Cardiac muscle cell (in vitro differentiated cells and primary cell): ENCODE measurements at regions not wholly inside any gene's neighbourhood (a gene's known extent, or its start where the extent isn't known, plus 50 kb on each side); places are given as distances from the start of the nearest gene placed in this dataset.
A peak's percentile ranks its signal among the peaks of the same experiment; 100 is the strongest.

Experiments
- DNase-seq, 2 donors: peaks; one replicate each; pipeline versions ENCODE4 v3.0.0 to v3.0.0-alpha.2; 2010 to 2017; ENCODE audit warnings: low read depth in 1 of 2, low spot score in 1 of 2
- H3K27ac ChIP-seq: fragments of 200-600 bp; sonication (generic); 2 replicates; pipeline ENCODE4 v1.5.1; 2016
- H3K27me3 ChIP-seq: fragments of 200-600 bp; sonication (generic); 2 replicates; pipeline ENCODE4 v1.6.0; 2016; ENCODE audit warnings: control low read depth
- H3K36me3 ChIP-seq: fragments of 200-600 bp; sonication (generic); 2 replicates; pipeline ENCODE4 v1.5.1; 2016; ENCODE audit warnings: control low read depth
- H3K4me1 ChIP-seq: fragments of 200-600 bp; sonication (generic); 2 replicates; pipeline ENCODE4 v1.8.1; 2017; ENCODE audit warnings: low read depth, mild to moderate bottlenecking, mixed run types
- H3K4me3 ChIP-seq: fragments of 200-600 bp; sonication (generic); 2 replicates; pipeline ENCODE4 v1.5.1; 2016; ENCODE audit warnings: mild to moderate bottlenecking
- H3K9me3 ChIP-seq: fragments of 200-600 bp; sonication (generic); 2 replicates; pipeline ENCODE4 v1.5.1; 2017; ENCODE audit warnings: low read depth, mild to moderate bottlenecking, control low read depth
- CTCF ChIP-seq: IDR thresholded peaks from 2 replicates; pipeline ENCODE4 v1.5.1; 2012; ENCODE audit warnings: low read depth, mild to moderate bottlenecking, low read length

GRCh38 chr2:19045151-19045550, 313.3 kb downstream of the OSR1 start:
- no peak for TF ChIP-seq CTCF

GRCh38 chr2:19043893-19044292, 314.5 kb downstream of the OSR1 start:
- no peaks in the 10 kb centered on the region for H3K9me3 ChIP-seq
- no peaks in the 10 kb centered on the region for H3K4me1 ChIP-seq
- no peaks in the 10 kb centered on the region for H3K36me3 ChIP-seq
- no peak overlapping the region for H3K4me3 ChIP-seq
- no peaks in the 10 kb centered on the region for H3K27me3 ChIP-seq
- no peak overlapping the region for H3K27ac ChIP-seq
- TF ChIP-seq CTCF = no peak
- no peak for DNase-seq

More at GRCh38 chr2:19045151-19045550, 313.3 kb downstream of the OSR1 start:
- H3K4me3 ChIP-seq = no peak overlapping the region
- no peak overlapping the region for H3K27ac ChIP-seq
- no peaks in the 10 kb centered on the region for H3K9me3 ChIP-seq
- no peaks in the 10 kb centered on the region for H3K36me3 ChIP-seq
- H3K4me1 ChIP-seq = peaks cover under 1% of the 10 kb centered on the region
- no peak for DNase-seq
- H3K27me3 ChIP-seq = no peaks in the 10 kb centered on the region

GRCh38 chr2:19041434-19042041, 316.9 kb downstream of the OSR1 start:
- H3K27ac ChIP-seq = no peak overlapping the region
- peak in 1 of 2 donors; percentile 42 for DNase-seq
- H3K27me3 ChIP-seq = no peaks in the 10 kb centered on the region
- no peaks in the 10 kb centered on the region for H3K4me1 ChIP-seq
- no peaks in the 10 kb centered on the region for H3K9me3 ChIP-seq
- no peaks in the 10 kb centered on the region for H3K36me3 ChIP-seq
- no peak for TF ChIP-seq CTCF
- no peak overlapping the region for H3K4me3 ChIP-seq

DNA sequence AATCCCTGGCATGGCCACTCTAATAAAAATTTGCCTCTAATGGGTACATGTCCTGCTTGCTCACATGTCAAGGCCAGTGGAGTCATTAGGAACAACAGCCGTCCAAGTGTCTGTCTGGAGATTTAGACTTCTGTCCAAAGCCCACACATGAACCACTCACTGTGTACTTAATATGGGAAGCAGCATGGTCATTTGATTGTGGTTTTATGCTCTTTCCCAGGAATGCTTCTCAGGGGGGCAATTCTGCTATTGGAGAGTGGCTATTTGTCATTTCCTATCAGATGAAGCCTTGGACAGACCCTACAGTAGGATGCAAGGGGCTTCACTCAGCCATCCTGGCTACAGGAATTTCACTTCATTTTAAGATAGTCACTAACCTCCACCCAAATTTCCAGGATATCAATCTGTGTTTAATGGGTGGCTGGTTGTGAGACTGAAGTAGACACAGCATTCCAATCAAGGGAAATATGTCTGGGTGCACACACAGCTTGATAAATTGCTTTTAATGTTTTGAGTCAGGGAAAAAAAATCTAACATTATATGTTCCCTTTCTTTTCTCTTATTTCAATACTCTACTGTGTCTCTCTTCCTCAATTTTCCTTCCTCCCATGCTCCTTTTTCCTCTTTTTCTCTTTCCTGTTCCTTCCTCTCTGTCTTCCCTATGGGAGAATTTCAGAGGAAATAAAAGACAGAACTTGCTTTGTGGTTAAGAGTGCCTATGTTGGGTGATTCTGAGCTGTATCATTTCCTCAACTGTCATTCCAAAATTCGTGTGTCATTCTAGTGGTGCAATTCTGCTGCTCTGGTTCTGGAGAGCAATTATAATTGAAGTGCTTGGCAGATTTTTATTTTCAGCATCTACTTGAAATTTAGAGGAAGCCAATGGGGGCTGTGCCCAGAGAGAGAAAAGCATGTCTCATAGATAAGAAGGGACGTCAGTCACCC, 320.1 kb downstream of the OSR1 start:
- H3K9me3 ChIP-seq = no peaks in the 10 kb centered on the region
- peak in 1 of 2 donors; percentile 67 for DNase-seq
- no peaks in the 10 kb centered on the region for H3K36me3 ChIP-seq
- no peak overlapping the region for H3K4me3 ChIP-seq
- no peak for TF ChIP-seq CTCF
- H3K27me3 ChIP-seq = no peaks in the 10 kb centered on the region
- H3K4me1 ChIP-seq = peaks cover 2% of the 10 kb centered on the region
- H3K27ac ChIP-seq = no peak overlapping the region

- no peak overlapping the region for H3K27ac ChIP-seq
- H3K4me1 ChIP-seq = peaks cover 6% of the 10 kb centered on the region
- H3K4me3 ChIP-seq = no peak overlapping the region
- no peak for TF ChIP-seq CTCF
- no peaks in the 10 kb centered on the region for H3K36me3 ChIP-seq
- H3K9me3 ChIP-seq = no peaks in the 10 kb centered on the region
- H3K27me3 ChIP-seq = no peaks in the 10 kb centered on the region
- no peak for DNase-seq
Observed at GRCh38 chr2:19036091-19036490, 322.3 kb downstream of the OSR1 start.
